ENCODE measurements at regions not wholly inside any gene's neighbourhood (a gene's known extent, or its start where the extent isn't known, plus 50 kb on each side); places are given as distances from the start of the nearest gene placed in this dataset.

GRCh38 chr18:10080372-10080771, 166.6 kb downstream of the VAPA start:
- ATAC-seq (ENCODE audit: low read depth), result no peak
- Histone ChIP-seq H3K27ac (ENCODE audit: poor library complexity, severe bottlenecking) (no peak overlapping the region), H3K27me3 (ENCODE audit: insufficient read depth, poor library complexity, severe bottlenecking) (no peaks in the 10 kb centered on the region), H3K4me3 (ENCODE audit: severe bottlenecking) (no peak overlapping the region), H3K36me3 (ENCODE audit: low read depth) (no peaks in the 10 kb centered on the region), H3K4me1 (ENCODE audit: insufficient read depth, poor library complexity, severe bottlenecking) (no peaks in the 10 kb centered on the region), H3K9me3 (ENCODE audit: severe bottlenecking) (peaks cover 9% of the 10 kb centered on the region)
- DNase-seq (ENCODE audit: low spot score), result no peak
- no peak for TF ChIP-seq CTCF (IDR thresholded peaks at IDR 0.05; ENCODE audit: poor library complexity, severe bottlenecking)

- no peak for TF ChIP-seq CTCF (IDR thresholded peaks at IDR 0.05; ENCODE audit: poor library complexity, severe bottlenecking)
- H3K4me3 ChIP-seq (ENCODE audit: severe bottlenecking), result no peak overlapping the region
- H3K36me3 ChIP-seq (ENCODE audit: low read depth), result no peaks in the 10 kb centered on the region
- H3K4me1 ChIP-seq (ENCODE audit: insufficient read depth, poor library complexity, severe bottlenecking), result no peaks in the 10 kb centered on the region
- H3K27me3 ChIP-seq (ENCODE audit: insufficient read depth, poor library complexity, severe bottlenecking), result no peaks in the 10 kb centered on the region
- ATAC-seq (ENCODE audit: low read depth) (no peak), DNase-seq (ENCODE audit: low spot score) (no peak)
- H3K9me3 ChIP-seq (ENCODE audit: severe bottlenecking), result peaks cover 9% of the 10 kb centered on the region
- no peak overlapping the region for H3K27ac ChIP-seq (ENCODE audit: poor library complexity, severe bottlenecking)
Measured at GRCh38 chr18:10081492-10081891, 167.7 kb downstream of the VAPA start.

DNA sequence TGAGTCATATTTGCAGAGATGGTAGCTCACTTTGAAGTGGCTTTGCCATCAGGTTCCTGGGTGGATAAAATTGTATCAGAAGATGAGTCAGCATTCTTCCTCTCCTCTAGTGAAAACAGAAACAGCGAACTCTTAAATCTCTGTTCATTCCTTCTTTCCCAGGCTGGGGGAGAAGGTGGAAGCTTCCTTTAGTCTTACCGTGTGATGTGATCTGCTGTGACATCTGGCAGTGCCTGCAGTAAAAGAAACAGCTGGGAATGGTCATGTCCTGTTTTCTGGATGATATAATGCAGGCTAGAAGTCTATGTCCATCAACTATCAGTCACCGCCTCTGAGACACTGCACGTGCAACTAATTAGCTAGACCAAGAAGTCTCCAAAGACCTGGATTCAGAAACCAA, 171.6 kb downstream of the VAPA start:
- H3K27me3 ChIP-seq (ENCODE audit: insufficient read depth, poor library complexity, severe bottlenecking), result no peaks in the 10 kb centered on the region
- no peak overlapping the region for H3K27ac ChIP-seq (ENCODE audit: poor library complexity, severe bottlenecking)
- H3K4me1 ChIP-seq (ENCODE audit: insufficient read depth, poor library complexity, severe bottlenecking), result no peaks in the 10 kb centered on the region
- TF ChIP-seq CTCF (IDR thresholded peaks at IDR 0.05; ENCODE audit: poor library complexity, severe bottlenecking), result no peak
- no peaks in the 10 kb centered on the region for H3K36me3 ChIP-seq (ENCODE audit: low read depth)
- no peak overlapping the region for H3K4me3 ChIP-seq (ENCODE audit: severe bottlenecking)
- ATAC-seq (ENCODE audit: low read depth) (no peak), DNase-seq (ENCODE audit: low spot score) (no peak)
- H3K9me3 ChIP-seq (ENCODE audit: severe bottlenecking), result peaks cover 9% of the 10 kb centered on the region

DNA sequence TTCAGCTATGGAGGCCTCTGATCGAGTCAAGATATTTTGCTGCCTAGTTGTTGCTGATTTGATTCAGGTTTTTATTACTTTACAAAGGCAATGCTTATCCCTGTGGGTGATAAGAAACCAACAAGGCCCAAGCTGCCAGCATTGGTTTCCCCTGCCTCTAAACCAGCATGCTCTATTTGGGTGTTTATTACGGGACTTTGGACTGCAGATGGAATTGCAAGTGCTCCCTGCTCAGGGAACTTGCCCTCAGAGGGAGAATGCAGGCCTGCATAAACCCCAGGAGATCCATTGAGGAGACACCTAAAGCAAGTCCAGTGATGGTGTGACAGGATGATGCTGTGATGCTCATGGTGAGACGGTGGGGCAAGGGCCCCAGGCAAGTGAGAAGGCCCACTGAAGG, 172.1 kb downstream of the VAPA start:
- Histone ChIP-seq H3K4me1 (ENCODE audit: insufficient read depth, poor library complexity, severe bottlenecking) (no peaks in the 10 kb centered on the region), H3K4me3 (ENCODE audit: severe bottlenecking) (no peak overlapping the region), H3K27ac (ENCODE audit: poor library complexity, severe bottlenecking) (no peak overlapping the region), H3K9me3 (ENCODE audit: severe bottlenecking) (peaks cover 9% of the 10 kb centered on the region), H3K36me3 (ENCODE audit: low read depth) (no peaks in the 10 kb centered on the region), H3K27me3 (ENCODE audit: insufficient read depth, poor library complexity, severe bottlenecking) (no peaks in the 10 kb centered on the region)
- no peak for TF ChIP-seq CTCF (IDR thresholded peaks at IDR 0.05; ENCODE audit: poor library complexity, severe bottlenecking)
- DNase-seq (ENCODE audit: low spot score), result no peak
- ATAC-seq (ENCODE audit: low read depth), result no peak

GRCh38 chr18:10086458-10087210, 172.8 kb downstream of the VAPA start:
- Histone ChIP-seq H3K4me3 (ENCODE audit: severe bottlenecking) (no peak overlapping the region), H3K36me3 (ENCODE audit: low read depth) (no peaks in the 10 kb centered on the region), H3K9me3 (ENCODE audit: severe bottlenecking) (peaks cover 9% of the 10 kb centered on the region), H3K27me3 (ENCODE audit: insufficient read depth, poor library complexity, severe bottlenecking) (no peaks in the 10 kb centered on the region), H3K4me1 (ENCODE audit: insufficient read depth, poor library complexity, severe bottlenecking) (no peaks in the 10 kb centered on the region), H3K27ac (ENCODE audit: poor library complexity, severe bottlenecking) (no peak overlapping the region)
- no peak for DNase-seq (ENCODE audit: low spot score)
- ATAC-seq (ENCODE audit: low read depth), result peak; percentile 21; the same call in 1 of the 3 replicates
- TF ChIP-seq CTCF (IDR thresholded peaks at IDR 0.05; ENCODE audit: poor library complexity, severe bottlenecking), result no peak

All from RWPE2 (cell line).